ENCODE measurements at regions not wholly inside any gene's neighbourhood (a gene's known extent, or its start where the extent isn't known, plus 50 kb on each side); places are given as distances from the start of the nearest gene placed in this dataset.

- Histone ChIP-seq H3K9ac (replicated peaks in 1 of 4; ENCODE audit: extremely low read depth in 1 of 4, low read depth in 3 of 4, low read length in 3 of 4) (no peak overlapping the region), H4K91ac (replicated peaks; ENCODE audit: insufficient read length, low read length) (no peak overlapping the region), H3K36me3 (ENCODE audit: control insufficient read depth in 2 of 4, insufficient read depth in 4 of 4, low read length in 3 of 4) (peaks cover 0 to 2% (median 0%) of the 10 kb centered on the region in 4 experiments; a peak in 1 of 8 replicates), H3K23ac (ENCODE audit: insufficient read length) (no peak overlapping the region), H2BK120ac (replicated peaks; ENCODE audit: low read depth, low read length) (no peak overlapping the region), H2BK20ac (ENCODE audit: low read length) (no peak overlapping the region), H4K8ac (ENCODE audit: extremely low read depth, insufficient read depth, low read length) (no peak overlapping the region), H2BK15ac (ENCODE audit: low read length) (no peak overlapping the region), H3K79me1 (ENCODE audit: low read depth, low read length) (no peaks in the 10 kb centered on the region), H3K4ac (replicated peaks; ENCODE audit: insufficient read length, low read depth, low read length) (no peak overlapping the region), H3K56ac (replicated peaks; ENCODE audit: insufficient read length, low read depth, low read length) (no peak overlapping the region), H2AFZ (ENCODE audit: low read length) (no peak overlapping the region), H3K27ac (ENCODE audit: low read depth, low read length) (no peak overlapping the region), H4K5ac (ENCODE audit: insufficient read length, low read depth, low read length) (no peak overlapping the region), H3K27me3 (replicated peaks in 1 of 4; ENCODE audit: control insufficient read depth in 3 of 4, extremely low read depth in 1 of 4, insufficient read depth in 3 of 4, low read length in 3 of 4) (no peaks in the 10 kb centered on the region), H3K23me2 (ENCODE audit: low read depth, low read length) (no peaks in the 10 kb centered on the region; the same call in 1 of the 2 replicates), H3K4me3 (ENCODE audit: extremely low read depth in 1 of 4, insufficient read depth in 2 of 4, low read depth in 3 of 4, low read length in 4 of 4) (no peak overlapping the region; a peak in 1 of 8 replicates), H3K14ac (ENCODE audit: insufficient read length) (no peak overlapping the region), H3K4me1 (replicated peaks in 1 of 4; ENCODE audit: control insufficient read depth in 3 of 4, insufficient read depth in 4 of 4, low read length in 3 of 4) (peaks cover 0 to 2% (median 0%) of the 10 kb centered on the region in 4 experiments; a peak in 1 of 7 replicates), H2AK5ac (ENCODE audit: low read depth, low read length) (no peak overlapping the region), H3K4me2 (ENCODE audit: insufficient read depth in 1 of 2, low read depth in 2 of 2, low read length in 2 of 2) (no peak overlapping the region), H2BK12ac (ENCODE audit: low read depth, low read length) (no peak overlapping the region), H4K20me1 (replicated peaks in 1 of 2; ENCODE audit: control insufficient read depth in 1 of 2, insufficient read depth in 2 of 2, low read length in 2 of 2) (no peaks in the 10 kb centered on the region), H2BK5ac (ENCODE audit: low read depth, low read length) (no peak overlapping the region), H3K9me3 (ENCODE audit: insufficient read depth in 2 of 2, low read depth in 1 of 2, low read length in 1 of 2) (no peaks in the 10 kb centered on the region), H3K18ac (ENCODE audit: extremely low read depth, low read length) (no peak overlapping the region), H3K79me2 (ENCODE audit: control insufficient read depth in 1 of 2, insufficient read depth in 2 of 2, low read length in 2 of 2) (no peaks in the 10 kb centered on the region)
- WGBS, 2 experiments (ENCODE audit: extremely low coverage in 1 of 2, insufficient coverage in 1 of 2, insufficient read length in 1 of 2, insufficient replicate concordance in 2 of 2, low coverage in 1 of 2, low lambda C conversion rate in 2 of 2, missing lambda C conversion rate in 1 of 2): 38% methylated on average over 4 of the region's 4 CpGs; no CpG with 5 or more reads in 1 of the 2 experiments
- ChIA-PET CTCF (ENCODE audit: partially characterized antibody) (interaction anchor here (1.1 to 1.8 kb wide), 2 partner anchors 30 to 330 kb away, joined by 4 to 5 read pairs; no protein-coding TSS in a partner anchor), POLR2A (ENCODE audit: partially characterized antibody) (interaction anchor here (1.0 kb wide), 1 partner anchor 9 kb away, joined by 3 read pairs; no protein-coding TSS in a partner anchor)
- FAIRE-seq (no peak), DNase-seq (ENCODE audit: low read depth in 1 of 2, low spot score in 2 of 2) (no peak)
- TF ChIP-seq CHD2 (IDR thresholded peaks at IDR 0.05; ENCODE audit: low read length) (no peak), RNF2 (IDR thresholded peaks at IDR 0.05; ENCODE audit: borderline replicate concordance, low read depth, low read length, missing control alignments, poor library complexity, severe bottlenecking) (no peak), ATF3 (IDR thresholded peaks at IDR 0.05; ENCODE audit: insufficient read depth, low read depth, low read length) (no peak), TCF12 (IDR thresholded peaks at IDR 0.05; ENCODE audit: low read depth, low read length) (no peak), E2F6 (IDR thresholded peaks at IDR 0.05) (no peak), USF2 (IDR thresholded peaks at IDR 0.05; ENCODE audit: low read length) (no peak), HDAC2 (IDR thresholded peaks at IDR 0.05; ENCODE audit: borderline replicate concordance in 1 of 2, low read depth in 2 of 2, low read length in 2 of 2) (no peak), NANOG (IDR thresholded peaks at IDR 0.05; ENCODE audit: insufficient read depth, low read depth, low read length, poor library complexity, severe bottlenecking) (no peak), CTBP2 (IDR thresholded peaks at IDR 0.05; ENCODE audit: borderline replicate concordance, insufficient read depth, insufficient read length, low read length) (no peak), SP1 (IDR thresholded peaks at IDR 0.05; ENCODE audit: low read depth, low read length) (no peak)
Measured at GRCh38 chr18:34480162-34480700, 229.9 kb upstream of the DTNA start.
